Tibial nerve (tissue), 3 donors: ENCODE measurements at regions not wholly inside any gene's neighbourhood (a gene's known extent, or its start where the extent isn't known, plus 50 kb on each side); places are given as distances from the start of the nearest gene placed in this dataset.

Experiments
- POLR2A ChIP-seq, 2 donors: fragments of 450-650 bp; IDR thresholded peaks; one replicate each; pipeline ENCODE4 v1.6.1; 2017; ENCODE audit warnings: antibody characterized with exemption in 2 of 2, mild to moderate bottlenecking in 2 of 2, moderate library complexity in 2 of 2
- TF ChIP-seq, protein P1 (sequence below), 5 experiments: fragments of 200-600 bp in 3 of 5; fragments of 450-650 bp in 2 of 5; sonication (generic) in 3 of 5; IDR thresholded peaks; one replicate each; pipeline ENCODE4 v1.5.1; 2016 to 2019; ENCODE audit warnings: antibody characterized with exemption in 5 of 5, mild to moderate bottlenecking in 3 of 5, moderate library complexity in 2 of 5

DNA sequence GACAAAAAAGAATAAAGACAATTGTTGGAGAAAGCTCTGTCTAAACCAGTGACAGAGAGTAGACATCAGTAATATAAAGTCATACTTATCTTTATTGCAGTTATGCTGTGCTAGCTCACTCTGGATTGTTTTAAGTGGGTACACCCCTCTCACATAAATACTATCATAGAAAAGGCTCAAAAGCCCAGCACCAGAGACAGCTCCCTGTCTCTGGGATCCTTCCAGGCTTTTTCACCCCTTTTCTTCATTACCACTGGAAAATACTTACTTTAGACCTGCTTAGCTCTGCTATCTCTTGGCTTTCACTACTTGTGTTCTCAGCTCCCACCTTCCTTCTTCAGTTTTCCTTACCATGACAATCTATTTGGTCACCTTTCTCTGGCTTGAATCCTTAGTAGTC lies 259.1 kb upstream of the MINDY3 start:
- no peak for TF ChIP-seq POLR2A (IDR thresholded peaks at IDR 0.05)
- TF ChIP-seq, protein P1, sequence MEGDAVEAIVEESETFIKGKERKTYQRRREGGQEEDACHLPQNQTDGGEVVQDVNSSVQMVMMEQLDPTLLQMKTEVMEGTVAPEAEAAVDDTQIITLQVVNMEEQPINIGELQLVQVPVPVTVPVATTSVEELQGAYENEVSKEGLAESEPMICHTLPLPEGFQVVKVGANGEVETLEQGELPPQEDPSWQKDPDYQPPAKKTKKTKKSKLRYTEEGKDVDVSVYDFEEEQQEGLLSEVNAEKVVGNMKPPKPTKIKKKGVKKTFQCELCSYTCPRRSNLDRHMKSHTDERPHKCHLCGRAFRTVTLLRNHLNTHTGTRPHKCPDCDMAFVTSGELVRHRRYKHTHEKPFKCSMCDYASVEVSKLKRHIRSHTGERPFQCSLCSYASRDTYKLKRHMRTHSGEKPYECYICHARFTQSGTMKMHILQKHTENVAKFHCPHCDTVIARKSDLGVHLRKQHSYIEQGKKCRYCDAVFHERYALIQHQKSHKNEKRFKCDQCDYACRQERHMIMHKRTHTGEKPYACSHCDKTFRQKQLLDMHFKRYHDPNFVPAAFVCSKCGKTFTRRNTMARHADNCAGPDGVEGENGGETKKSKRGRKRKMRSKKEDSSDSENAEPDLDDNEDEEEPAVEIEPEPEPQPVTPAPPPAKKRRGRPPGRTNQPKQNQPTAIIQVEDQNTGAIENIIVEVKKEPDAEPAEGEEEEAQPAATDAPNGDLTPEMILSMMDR (IDR thresholded peaks at IDR 0.05), result no peak
